ENCODE measurements at regions not wholly inside any gene's neighbourhood (a gene's known extent, or its start where the extent isn't known, plus 50 kb on each side); places are given as distances from the start of the nearest gene placed in this dataset.

GRCh38 chr18:3333056-3333720, 71.3 kb downstream of the MYL12B start:
- no peak overlapping the region for H3K4me3 Mint-ChIP-seq
- H3K27me3 Mint-ChIP-seq (ENCODE audit: low read depth): no peaks in the 10 kb centered on the region
- no peaks in the 10 kb centered on the region for H3K36me3 Mint-ChIP-seq (ENCODE audit: low read depth)
- H3K9me3 Mint-ChIP-seq: peaks cover 3% of the 10 kb centered on the region
- peaks cover 4% of the 10 kb centered on the region for H3K4me1 Mint-ChIP-seq
- TF ChIP-seq CTCF (conservative IDR thresholded peaks at IDR 0.05): no peak
- DNase-seq (ENCODE audit: low read depth, low spot score): no peak
- H3K27ac Mint-ChIP-seq (ENCODE audit: unreplicated experiment): no peak overlapping the region

GRCh38 chr18:3333721-3334386, 71.9 kb downstream of the MYL12B start:
- H3K27ac Mint-ChIP-seq (ENCODE audit: unreplicated experiment): no peak overlapping the region
- peaks cover 4% of the 10 kb centered on the region for H3K4me1 Mint-ChIP-seq
- no peak for TF ChIP-seq CTCF (conservative IDR thresholded peaks at IDR 0.05)
- H3K27me3 Mint-ChIP-seq (ENCODE audit: low read depth): no peaks in the 10 kb centered on the region
- no peak for DNase-seq (ENCODE audit: low read depth, low spot score)
- no peaks in the 10 kb centered on the region for H3K36me3 Mint-ChIP-seq (ENCODE audit: low read depth)
- H3K9me3 Mint-ChIP-seq: peaks cover 3% of the 10 kb centered on the region
- no peak overlapping the region for H3K4me3 Mint-ChIP-seq

- no peak for TF ChIP-seq CTCF (conservative IDR thresholded peaks at IDR 0.05)
- no peaks in the 10 kb centered on the region for H3K36me3 Mint-ChIP-seq (ENCODE audit: low read depth)
These were observed 78.2 kb downstream of the MYL12B start for GRCh38 chr18:3340015-3340681.

GRCh38 chr18:3340682-3341097, 78.8 kb downstream of the MYL12B start:
- no peaks in the 10 kb centered on the region for H3K36me3 Mint-ChIP-seq (ENCODE audit: low read depth)
- TF ChIP-seq CTCF (conservative IDR thresholded peaks at IDR 0.05): no peak
- H3K4me3 Mint-ChIP-seq: no peak overlapping the region
- H3K9me3 Mint-ChIP-seq: peaks cover 2% of the 10 kb centered on the region
- no peaks in the 10 kb centered on the region for H3K27me3 Mint-ChIP-seq (ENCODE audit: low read depth)
- H3K4me1 Mint-ChIP-seq: peaks cover 4% of the 10 kb centered on the region
- no peak for DNase-seq (ENCODE audit: low read depth, low spot score)
- no peak overlapping the region for H3K27ac Mint-ChIP-seq (ENCODE audit: unreplicated experiment)

More at GRCh38 chr18:3340015-3340681, 78.2 kb downstream of the MYL12B start:
- no peaks in the 10 kb centered on the region for H3K27me3 Mint-ChIP-seq (ENCODE audit: low read depth)
- no peak overlapping the region for H3K4me3 Mint-ChIP-seq
- DNase-seq (ENCODE audit: low read depth, low spot score): no peak
- no peaks in the 10 kb centered on the region for H3K4me1 Mint-ChIP-seq
- H3K27ac Mint-ChIP-seq (ENCODE audit: unreplicated experiment): no peak overlapping the region
- H3K9me3 Mint-ChIP-seq: peaks cover 2% of the 10 kb centered on the region

- H3K27ac Mint-ChIP-seq (ENCODE audit: unreplicated experiment): no peak overlapping the region
These were observed 80.7 kb downstream of the MYL12B start for GRCh38 chr18:3342628-3343027.

More at GRCh38 chr18:3342628-3343027, 80.7 kb downstream of the MYL12B start:
- Mint-ChIP-seq H3K4me3 (no peak overlapping the region), H3K27me3 (ENCODE audit: low read depth) (no peaks in the 10 kb centered on the region), H3K4me1 (peaks cover 18% of the 10 kb centered on the region), H3K36me3 (ENCODE audit: low read depth) (no peaks in the 10 kb centered on the region), H3K9me3 (peaks cover 2% of the 10 kb centered on the region)
- no peak for DNase-seq (ENCODE audit: low read depth, low spot score)
- no peak for TF ChIP-seq CTCF (conservative IDR thresholded peaks at IDR 0.05)

Data from neural crest cell (in vitro differentiated cells).